HepG2 (cell line): ENCODE measurements at regions not wholly inside any gene's neighbourhood (a gene's known extent, or its start where the extent isn't known, plus 50 kb on each side); places are given as distances from the start of the nearest gene placed in this dataset.

Experiments used
- AFF4 ChIP-seq: sonication (generic); formaldehyde crosslinking; IDR thresholded peaks from 2 replicates; pipeline ENCODE4 v1.4.0; 2020; ENCODE audit warnings: missing genetic modification reagents
- HMG20B ChIP-seq: conservative IDR thresholded peaks from 2 replicates; pipeline ENCODE4 v1.6.1; 2016; ENCODE audit warnings: missing genetic modification reagents, missing compliant biosample characterization
- JDP2 ChIP-seq: sonication (generic); formaldehyde crosslinking; IDR thresholded peaks from 2 replicates; pipeline ENCODE4 v1.8.1; 2022; ENCODE audit warnings: missing genetic modification reagents, borderline replicate concordance
- PCBP1 ChIP-seq: fragments of 200-400 bp; formaldehyde crosslinking; IDR thresholded peaks from 2 replicates; pipeline ENCODE4 v1.6.1; 2017; ENCODE audit warnings: mild to moderate bottlenecking, low read depth, low read length, borderline replicate concordance
- RNF219 ChIP-seq: sonication (generic); formaldehyde crosslinking; IDR thresholded peaks from 2 replicates; pipeline ENCODE4 v1.5.0; 2020; ENCODE audit warnings: mild to moderate bottlenecking, missing genetic modification reagents
- TCF7 ChIP-seq: sonication (generic); IDR thresholded peaks from 2 replicates; pipeline ENCODE4 v1.6.1; 2016; ENCODE audit warnings: antibody characterized with exemption, low read depth
- THAP11 ChIP-seq: IDR thresholded peaks from 2 replicates; pipeline ENCODE4 v1.6.1; 2016; ENCODE audit warnings: missing biosample characterization, missing genetic modification reagents
- ZFX ChIP-seq: sonication (generic); formaldehyde crosslinking; IDR thresholded peaks from 2 replicates; pipeline ENCODE4 v1.4.0; 2020; ENCODE audit warnings: mild to moderate bottlenecking, low read depth, missing genetic modification reagents, moderate library complexity
- ZKSCAN8 ChIP-seq: IDR thresholded peaks from 2 replicates; pipeline ENCODE4 v1.6.1; 2016; ENCODE audit warnings: borderline replicate concordance, missing genetic modification reagents, missing compliant biosample characterization
- ZNF143 ChIP-seq: sonication (generic); formaldehyde crosslinking; IDR thresholded peaks from 2 replicates; pipeline ENCODE4 v1.4.0; 2020; ENCODE audit warnings: missing genetic modification reagents
- ZNF382 ChIP-seq: sonication (generic); formaldehyde crosslinking; IDR thresholded peaks from 2 replicates; pipeline ENCODE4 v1.5.0; 2020; ENCODE audit warnings: missing genetic modification reagents, mild to moderate bottlenecking, borderline replicate concordance
- ZNF530 ChIP-seq: sonication (generic); formaldehyde crosslinking; IDR thresholded peaks from 2 replicates; pipeline ENCODE4 v1.5.0; 2020; ENCODE audit warnings: low read depth, mild to moderate bottlenecking, missing genetic modification reagents
- ZNF770 ChIP-seq: sonication (generic); formaldehyde crosslinking; IDR thresholded peaks from 2 replicates; pipeline ENCODE4 v1.5.0; 2020; ENCODE audit warnings: mild to moderate bottlenecking, missing genetic modification reagents
- ZNF772 ChIP-seq: sonication (generic); formaldehyde crosslinking; IDR thresholded peaks from 2 replicates; pipeline ENCODE4 v1.5.0; 2020; ENCODE audit warnings: mild to moderate bottlenecking, missing genetic modification reagents
- ZNF891 ChIP-seq: sonication (generic); formaldehyde crosslinking; IDR thresholded peaks from 2 replicates; pipeline ENCODE4 v1.5.0; 2020; ENCODE audit warnings: mild to moderate bottlenecking, missing genetic modification reagents
- TF ChIP-seq, protein P1 (sequence below): sonication (generic); formaldehyde crosslinking; IDR thresholded peaks from 2 replicates; pipeline ENCODE4 v1.4.0; 2020; ENCODE audit warnings: mild to moderate bottlenecking, missing genetic modification reagents
- TF ChIP-seq, protein P2 (sequence below): sonication (generic); formaldehyde crosslinking; IDR thresholded peaks from 2 replicates; pipeline ENCODE4 v1.4.0; 2020; ENCODE audit warnings: low read depth, mild to moderate bottlenecking, missing genetic modification reagents

DNA sequence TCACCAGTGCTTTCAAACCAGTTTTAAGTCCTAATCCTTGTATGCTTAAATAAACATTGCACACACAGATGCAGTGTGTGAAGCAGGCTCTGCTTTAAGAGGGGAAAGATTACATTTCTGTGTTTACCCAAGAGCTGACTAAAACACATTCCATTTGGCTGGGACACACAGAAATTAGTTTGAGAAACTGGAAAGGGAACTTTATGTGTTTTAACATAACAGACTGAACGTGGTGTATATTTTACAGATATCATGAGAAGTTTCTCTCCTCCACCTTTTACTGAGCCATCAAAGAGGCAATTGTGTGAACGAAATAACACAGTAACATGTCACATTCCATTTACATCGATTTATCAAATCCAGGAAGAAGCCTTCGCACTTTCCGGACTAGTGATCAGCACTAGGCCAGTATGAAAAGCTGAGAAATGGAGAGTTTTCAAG, 121.8 kb downstream of the MAIP1 start (continued):
- TF ChIP-seq RNF219 (CRISPR knock-in tag) (no peak), ZKSCAN8 (CRISPR knock-in tag) (peak; percentile 92), PCBP1 (no peak), ZFX (CRISPR knock-in tag) (peak; percentile 47; the same call in 1 of the 2 replicates), ZNF382 (no peak), THAP11 (CRISPR knock-in tag) (peak; percentile 53; the same call in 1 of the 2 replicates), ZNF891 (CRISPR knock-in tag) (no peak), ZNF770 (no peak), AFF4 (CRISPR knock-in tag) (no peak), ZNF530 (no peak), JDP2 (no peak), TCF7 (peak; percentile 58; the same call in 1 of the 2 replicates), HMG20B (CRISPR knock-in tag) (peak; percentile 55; the same call in 1 of the 2 replicates), ZNF143 (no peak), ZNF772 (peak; percentile 60; the same call in 1 of the 2 replicates)
- TF ChIP-seq, protein P1, sequence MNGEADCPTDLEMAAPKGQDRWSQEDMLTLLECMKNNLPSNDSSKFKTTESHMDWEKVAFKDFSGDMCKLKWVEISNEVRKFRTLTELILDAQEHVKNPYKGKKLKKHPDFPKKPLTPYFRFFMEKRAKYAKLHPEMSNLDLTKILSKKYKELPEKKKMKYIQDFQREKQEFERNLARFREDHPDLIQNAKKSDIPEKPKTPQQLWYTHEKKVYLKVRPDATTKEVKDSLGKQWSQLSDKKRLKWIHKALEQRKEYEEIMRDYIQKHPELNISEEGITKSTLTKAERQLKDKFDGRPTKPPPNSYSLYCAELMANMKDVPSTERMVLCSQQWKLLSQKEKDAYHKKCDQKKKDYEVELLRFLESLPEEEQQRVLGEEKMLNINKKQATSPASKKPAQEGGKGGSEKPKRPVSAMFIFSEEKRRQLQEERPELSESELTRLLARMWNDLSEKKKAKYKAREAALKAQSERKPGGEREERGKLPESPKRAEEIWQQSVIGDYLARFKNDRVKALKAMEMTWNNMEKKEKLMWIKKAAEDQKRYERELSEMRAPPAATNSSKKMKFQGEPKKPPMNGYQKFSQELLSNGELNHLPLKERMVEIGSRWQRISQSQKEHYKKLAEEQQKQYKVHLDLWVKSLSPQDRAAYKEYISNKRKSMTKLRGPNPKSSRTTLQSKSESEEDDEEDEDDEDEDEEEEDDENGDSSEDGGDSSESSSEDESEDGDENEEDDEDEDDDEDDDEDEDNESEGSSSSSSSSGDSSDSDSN = no peak
- TF ChIP-seq, protein P2, sequence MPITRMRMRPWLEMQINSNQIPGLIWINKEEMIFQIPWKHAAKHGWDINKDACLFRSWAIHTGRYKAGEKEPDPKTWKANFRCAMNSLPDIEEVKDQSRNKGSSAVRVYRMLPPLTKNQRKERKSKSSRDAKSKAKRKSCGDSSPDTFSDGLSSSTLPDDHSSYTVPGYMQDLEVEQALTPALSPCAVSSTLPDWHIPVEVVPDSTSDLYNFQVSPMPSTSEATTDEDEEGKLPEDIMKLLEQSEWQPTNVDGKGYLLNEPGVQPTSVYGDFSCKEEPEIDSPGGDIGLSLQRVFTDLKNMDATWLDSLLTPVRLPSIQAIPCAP (CRISPR knock-in tag) = no peak
